A673 (cell line): ENCODE measurements at regions not wholly inside any gene's neighbourhood (a gene's known extent, or its start where the extent isn't known, plus 50 kb on each side); places are given as distances from the start of the nearest gene placed in this dataset.

Experiments
- BruUV-seq: library from RNA; stranded (reverse); fragments of 400-500 nt; replicated peaks from 2 replicates; lab custom pipeline; 2021; lab: Mats Ljungman, UMichigan
- CTCF ChIA-PET: fragments of 300-600 bp; sonication (Branson Sonifier 250); formaldehyde crosslinking; loops from one replicate; lab custom pipeline; 2022; ENCODE audit warnings: antibody characterized with exemption; lab: Charles Lee
- POLR2A ChIA-PET: fragments of 300-600 bp; sonication (Branson Sonifier 250); formaldehyde crosslinking; loops from one replicate; lab custom pipeline; 2022; ENCODE audit warnings: antibody characterized with exemption; ENCODE audit not compliant: low non-redundant PET; lab: Charles Lee
- DNase-seq: peaks from one replicate; pipeline ENCODE4 v3.0.0-alpha.2; 2015; ENCODE audit warnings: low spot score
- H3K27ac ChIP-seq: fragments of 200-600 bp; sonication (generic); 2 replicates; pipeline ENCODE4 v1.5.1; 2016; ENCODE audit warnings: mixed run types, low read depth, mild to moderate bottlenecking, mixed read lengths, antibody characterized with exemption, low read length; ENCODE audit not compliant: poor library complexity, severe bottlenecking
- H3K27me3 ChIP-seq: fragments of 200-600 bp; sonication (generic); replicated peaks from 2 replicates; pipeline ENCODE4 v1.6.1; 2017; ENCODE audit warnings: mixed run types, low read depth, mild to moderate bottlenecking, mixed read lengths, antibody characterized with exemption, low read length; ENCODE audit not compliant: insufficient read depth, poor library complexity
- H3K36me3 ChIP-seq: fragments of 200-600 bp; sonication (generic); 2 replicates; pipeline ENCODE4 v1.6.1; 2016; ENCODE audit warnings: mixed run types, mild to moderate bottlenecking, mixed read lengths, antibody characterized with exemption, low read length; ENCODE audit not compliant: insufficient read depth, poor library complexity, severe bottlenecking
- H3K4me1 ChIP-seq: fragments of 200-600 bp; sonication (generic); 2 replicates; pipeline ENCODE4 v1.6.1; 2017; ENCODE audit warnings: mixed run types, mild to moderate bottlenecking, mixed read lengths, antibody characterized with exemption, low read length; ENCODE audit not compliant: insufficient read depth, poor library complexity, severe bottlenecking
- H3K4me3 ChIP-seq: fragments of 200-600 bp; sonication (generic); 2 replicates; pipeline ENCODE4 v1.5.1; 2016; ENCODE audit warnings: low read depth, mixed run types, mild to moderate bottlenecking, mixed read lengths, low read length; ENCODE audit not compliant: poor library complexity, severe bottlenecking
- H3K9me3 ChIP-seq: fragments of 200-600 bp; sonication (generic); 2 replicates; pipeline ENCODE4 v1.6.1; 2016; ENCODE audit warnings: mixed run types, low read depth, mild to moderate bottlenecking, mixed read lengths, antibody characterized with exemption, low read length; ENCODE audit not compliant: poor library complexity, severe bottlenecking
- CTCF ChIP-seq: fragments of 300-800, 200-600 bp; sonication (generic); conservative IDR thresholded peaks from 2 replicates; pipeline ENCODE4 v1.5.1; 2017; ENCODE audit warnings: low read depth, mild to moderate bottlenecking, antibody characterized with exemption, low read length, moderate library complexity, mixed read lengths
- EZH2 ChIP-seq: fragments of 200-600 bp; sonication (generic); IDR thresholded peaks from 2 replicates; pipeline ENCODE4 v1.6.1; 2017; ENCODE audit warnings: borderline replicate concordance, low read depth, mild to moderate bottlenecking, mixed read lengths, antibody characterized with exemption, low read length; ENCODE audit not compliant: poor library complexity, severe bottlenecking
- intact Hi-C: fragments of 100-400 bp; cut with micrococcal nuclease; formaldehyde crosslinking; loops from one replicate; pipeline ENCODE4 v1.10.0; 2022; ENCODE audit not compliant: unreplicated experiment

GRCh38 chr11:79546351-79546750 lies 105.5 kb upstream of the TENM4 start:
- intact Hi-C loops, result loop anchor here (10.0 kb wide), 1 partner anchor 58 kb away; no protein-coding TSS in a partner anchor
- BruUV-seq, result no TSS peak
- Histone ChIP-seq H3K4me1 (no peaks in the 10 kb centered on the region), H3K36me3 (no peaks in the 10 kb centered on the region), H3K27ac (no peak overlapping the region), H3K4me3 (no peak overlapping the region), H3K9me3 (no peaks in the 10 kb centered on the region), H3K27me3 (peaks cover 37% of the 10 kb centered on the region)
- ChIA-PET POLR2A (no interaction called here), CTCF (no interaction called here)
- DNase-seq, result no peak
- TF ChIP-seq EZH2 (no peak), CTCF (no peak)

GRCh38 chr11:79544361-79544760 lies 103.5 kb upstream of the TENM4 start:
- Histone ChIP-seq H3K36me3 (no peaks in the 10 kb centered on the region), H3K27ac (no peak overlapping the region), H3K4me3 (no peak overlapping the region), H3K4me1 (no peaks in the 10 kb centered on the region), H3K27me3 (peaks cover 37% of the 10 kb centered on the region), H3K9me3 (no peaks in the 10 kb centered on the region)
- intact Hi-C loops, result loop anchor here (10.0 kb wide), 1 partner anchor 60 kb away; no protein-coding TSS in a partner anchor
- DNase-seq, result no peak
- no TSS peak for BruUV-seq
- ChIA-PET POLR2A (no interaction called here), CTCF (no interaction called here)
- TF ChIP-seq CTCF, result no peak
- no peak for TF ChIP-seq EZH2

- intact Hi-C loops, result loop anchor here (10.0 kb wide), 1 partner anchor 62 kb away; no protein-coding TSS in a partner anchor
- H3K27me3 ChIP-seq, result peaks cover 41% of the 10 kb centered on the region
- no peak for DNase-seq
- ChIA-PET POLR2A (no interaction called here), CTCF (no interaction called here)
- no peak overlapping the region for H3K4me3 ChIP-seq
- no peak for TF ChIP-seq EZH2
- no peak for TF ChIP-seq CTCF
- no TSS peak for BruUV-seq
- no peaks in the 10 kb centered on the region for H3K36me3 ChIP-seq
- H3K4me1 ChIP-seq, result no peaks in the 10 kb centered on the region
- no peak overlapping the region for H3K27ac ChIP-seq
- no peaks in the 10 kb centered on the region for H3K9me3 ChIP-seq
These were observed 102.3 kb upstream of the TENM4 start for GRCh38 chr11:79543101-79543500.
